HG03280 (cell line): ENCODE measurements at regions not wholly inside any gene's neighbourhood (a gene's known extent, or its start where the extent isn't known, plus 50 kb on each side); places are given as distances from the start of the nearest gene placed in this dataset.
"Not testable (repeated sequence)": the region's sequence is repeated elsewhere in the genome, so short reads cannot be mapped to it uniquely, and the experiment has no call there.

Experiments used
- ATAC-seq: cut with Tn5 transposase; IDR thresholded peaks from one replicate; pipeline ENCODE4 v1.9.1; 2021; ENCODE audit warnings: mild to moderate bottlenecking, moderate library complexity; ENCODE audit not compliant: unreplicated experiment

GRCh38 chr3:144774897-144775296 is 803.3 kb downstream of the DIPK2A start:
- ATAC-seq: no peak

GRCh38 chr3:144775551-144775950 is 803.9 kb downstream of the DIPK2A start:
- ATAC-seq: no peak

GRCh38 chr3:144777906-144778305 is 806.3 kb downstream of the DIPK2A start:
- no peak for ATAC-seq

- ATAC-seq: no peak
Observed at GRCh38 chr3:144791034-144791433, 819.4 kb downstream of the DIPK2A start.

- ATAC-seq: no peak
Observed at GRCh38 chr3:144801890-144802289, 830.3 kb downstream of the DIPK2A start.

- ATAC-seq: no peak
Observed at GRCh38 chr3:144809380-144809779, 837.8 kb downstream of the DIPK2A start.

GRCh38 chr3:144810160-144810559 is 838.5 kb downstream of the DIPK2A start:
- ATAC-seq: no peak

GRCh38 chr3:144815655-144816054 is 844.0 kb downstream of the DIPK2A start:
- no peak for ATAC-seq

GRCh38 chr3:144816323-144816722 is 844.7 kb downstream of the DIPK2A start:
- no peak for ATAC-seq

- no peak for ATAC-seq
Observed at GRCh38 chr3:144818973-144819372, 847.4 kb downstream of the DIPK2A start.

- ATAC-seq: not testable (repeated sequence)
Observed at GRCh38 chr3:144820232-144820631, 848.6 kb downstream of the DIPK2A start.

GRCh38 chr3:144820726-144821125 is 849.1 kb downstream of the DIPK2A start:
- ATAC-seq: no peak

- no peak for ATAC-seq
Observed at GRCh38 chr3:144821583-144821982, 850.0 kb downstream of the DIPK2A start.

GRCh38 chr3:144822671-144823070 is 851.0 kb downstream of the DIPK2A start:
- ATAC-seq: no peak

- ATAC-seq: no peak
Observed at GRCh38 chr3:144831955-144832716, 860.5 kb downstream of the DIPK2A start.

GRCh38 chr3:144839991-144840390 is 868.4 kb downstream of the DIPK2A start:
- ATAC-seq: no peak

GRCh38 chr3:144840866-144841265 is 869.2 kb downstream of the DIPK2A start:
- no peak for ATAC-seq

GRCh38 chr3:144843099-144843498 is 871.5 kb downstream of the DIPK2A start:
- ATAC-seq: no peak

GRCh38 chr3:144852999-144853398 is 881.4 kb downstream of the DIPK2A start:
- ATAC-seq: no peak

- not testable (repeated sequence) for ATAC-seq
Observed at GRCh38 chr3:144854020-144854419, 882.4 kb downstream of the DIPK2A start.

- ATAC-seq: no peak
Observed at GRCh38 chr3:144859161-144859560, 887.5 kb downstream of the DIPK2A start.

- ATAC-seq: no peak
Observed at GRCh38 chr3:144864646-144865045, 893.0 kb downstream of the DIPK2A start.

- ATAC-seq: no peak
Observed at GRCh38 chr3:144865948-144866347, 894.3 kb downstream of the DIPK2A start.
